ENCODE measurements at regions not wholly inside any gene's neighbourhood (a gene's known extent, or its start where the extent isn't known, plus 50 kb on each side); places are given as distances from the start of the nearest gene placed in this dataset.

DNA sequence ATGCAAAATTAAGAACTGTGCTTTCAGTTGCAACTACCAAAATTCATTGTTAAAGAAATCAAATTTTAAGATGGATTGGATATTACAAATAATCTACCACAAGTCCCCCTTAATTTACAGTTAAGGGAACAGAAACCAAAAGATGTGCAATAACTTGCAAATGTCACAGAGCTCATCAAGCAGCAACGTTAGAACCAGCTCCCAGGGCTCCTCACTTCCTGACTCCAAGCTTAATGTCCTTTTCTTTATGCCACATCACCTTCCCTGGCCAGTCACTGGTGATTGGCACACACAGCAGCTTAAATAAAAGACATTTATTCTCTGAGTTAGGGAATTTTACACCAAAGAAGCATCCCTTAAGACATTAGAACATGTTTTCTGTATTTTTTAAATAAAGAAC is 159.7 kb downstream of the RSL24D1 start:
- Histone ChIP-seq H3K79me2 (ENCODE audit: control insufficient read depth, insufficient read depth, low read length) (no peaks in the 10 kb centered on the region), H3K9me3 (ENCODE audit: control insufficient read depth, insufficient read depth, low read depth, low read length) (no peaks in the 10 kb centered on the region), H3K4me3 (replicated peaks in 1 of 4; ENCODE audit: control extremely low read depth in 1 of 4, insufficient read depth in 1 of 4, low read depth in 3 of 4, low read length in 4 of 4) (no peak overlapping the region), H3K27me3 (ENCODE audit: control insufficient read depth, insufficient read depth, low read length) (no peaks in the 10 kb centered on the region), H3K36me3 (ENCODE audit: control insufficient read depth, insufficient read depth, low read length) (no peaks in the 10 kb centered on the region), H4K20me1 (ENCODE audit: control insufficient read depth, extremely low read depth, insufficient read depth, low read length) (no peaks in the 10 kb centered on the region), H3K27ac (ENCODE audit: insufficient read depth, low read length) (no peak overlapping the region), H3K4me2 (ENCODE audit: extremely low read depth, insufficient read depth, low read length) (no peak overlapping the region), H3K9ac (ENCODE audit: insufficient read depth, low read length) (no peak overlapping the region), H2AFZ (ENCODE audit: low read length) (no peak overlapping the region), H3K4me1 (ENCODE audit: control insufficient read depth, extremely low read depth, insufficient read depth, low read length) (no peaks in the 10 kb centered on the region)
- TF ChIP-seq, protein P1, sequence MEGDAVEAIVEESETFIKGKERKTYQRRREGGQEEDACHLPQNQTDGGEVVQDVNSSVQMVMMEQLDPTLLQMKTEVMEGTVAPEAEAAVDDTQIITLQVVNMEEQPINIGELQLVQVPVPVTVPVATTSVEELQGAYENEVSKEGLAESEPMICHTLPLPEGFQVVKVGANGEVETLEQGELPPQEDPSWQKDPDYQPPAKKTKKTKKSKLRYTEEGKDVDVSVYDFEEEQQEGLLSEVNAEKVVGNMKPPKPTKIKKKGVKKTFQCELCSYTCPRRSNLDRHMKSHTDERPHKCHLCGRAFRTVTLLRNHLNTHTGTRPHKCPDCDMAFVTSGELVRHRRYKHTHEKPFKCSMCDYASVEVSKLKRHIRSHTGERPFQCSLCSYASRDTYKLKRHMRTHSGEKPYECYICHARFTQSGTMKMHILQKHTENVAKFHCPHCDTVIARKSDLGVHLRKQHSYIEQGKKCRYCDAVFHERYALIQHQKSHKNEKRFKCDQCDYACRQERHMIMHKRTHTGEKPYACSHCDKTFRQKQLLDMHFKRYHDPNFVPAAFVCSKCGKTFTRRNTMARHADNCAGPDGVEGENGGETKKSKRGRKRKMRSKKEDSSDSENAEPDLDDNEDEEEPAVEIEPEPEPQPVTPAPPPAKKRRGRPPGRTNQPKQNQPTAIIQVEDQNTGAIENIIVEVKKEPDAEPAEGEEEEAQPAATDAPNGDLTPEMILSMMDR (conservative IDR thresholded peaks at IDR 0.05 in 1 of 2, IDR thresholded peaks at IDR 0.05 in 1 of 2; ENCODE audit: low read depth in 1 of 2, low read length in 2 of 2) = no peak
- no peak for TF ChIP-seq EZH2 (IDR thresholded peaks at IDR 0.05; ENCODE audit: low read length, missing control alignments)
- no peak for DNase-seq (ENCODE audit: low read depth in 2 of 2)

DNA sequence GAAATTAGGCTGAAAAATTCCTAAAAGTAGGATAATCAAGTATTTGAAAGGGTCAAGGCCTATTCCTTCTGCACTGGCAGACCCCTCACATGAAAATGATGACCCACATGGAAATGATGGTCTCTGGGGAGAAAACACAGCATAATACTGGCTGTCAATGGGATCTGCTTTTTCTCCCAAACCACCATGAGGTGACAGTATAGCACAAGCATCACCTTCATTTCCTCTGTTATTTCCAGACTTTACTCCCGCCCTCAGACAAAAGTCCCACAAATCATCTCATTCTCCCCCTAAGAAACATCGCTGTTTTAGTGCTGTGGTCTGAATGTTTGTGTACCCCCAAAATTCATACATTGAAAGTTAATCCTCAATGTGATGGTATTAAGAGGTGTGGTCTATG is 161.0 kb downstream of the RSL24D1 start:
- no peak for TF ChIP-seq EZH2 (IDR thresholded peaks at IDR 0.05; ENCODE audit: low read length, missing control alignments)
- TF ChIP-seq, protein P1 (conservative IDR thresholded peaks at IDR 0.05 in 1 of 2, IDR thresholded peaks at IDR 0.05 in 1 of 2; ENCODE audit: low read depth in 1 of 2, low read length in 2 of 2) = no peak
- H3K27ac ChIP-seq (ENCODE audit: insufficient read depth, low read length) = no peak overlapping the region
- no peaks in the 10 kb centered on the region for H3K36me3 ChIP-seq (ENCODE audit: control insufficient read depth, insufficient read depth, low read length)
- H3K4me3 ChIP-seq (replicated peaks in 1 of 4; ENCODE audit: control extremely low read depth in 1 of 4, insufficient read depth in 1 of 4, low read depth in 3 of 4, low read length in 4 of 4) = no peak overlapping the region
- H3K27me3 ChIP-seq (ENCODE audit: control insufficient read depth, insufficient read depth, low read length) = no peaks in the 10 kb centered on the region
- no peak for DNase-seq (ENCODE audit: low read depth in 2 of 2)
- H3K9me3 ChIP-seq (ENCODE audit: control insufficient read depth, insufficient read depth, low read depth, low read length) = no peaks in the 10 kb centered on the region
- no peaks in the 10 kb centered on the region for H3K4me1 ChIP-seq (ENCODE audit: control insufficient read depth, extremely low read depth, insufficient read depth, low read length)
- no peak overlapping the region for H3K4me2 ChIP-seq (ENCODE audit: extremely low read depth, insufficient read depth, low read length)
- H2AFZ ChIP-seq (ENCODE audit: low read length) = no peak overlapping the region
- no peak overlapping the region for H3K9ac ChIP-seq (ENCODE audit: insufficient read depth, low read length)
- no peaks in the 10 kb centered on the region for H3K79me2 ChIP-seq (ENCODE audit: control insufficient read depth, insufficient read depth, low read length)
- H4K20me1 ChIP-seq (ENCODE audit: control insufficient read depth, extremely low read depth, insufficient read depth, low read length) = no peaks in the 10 kb centered on the region

DNA sequence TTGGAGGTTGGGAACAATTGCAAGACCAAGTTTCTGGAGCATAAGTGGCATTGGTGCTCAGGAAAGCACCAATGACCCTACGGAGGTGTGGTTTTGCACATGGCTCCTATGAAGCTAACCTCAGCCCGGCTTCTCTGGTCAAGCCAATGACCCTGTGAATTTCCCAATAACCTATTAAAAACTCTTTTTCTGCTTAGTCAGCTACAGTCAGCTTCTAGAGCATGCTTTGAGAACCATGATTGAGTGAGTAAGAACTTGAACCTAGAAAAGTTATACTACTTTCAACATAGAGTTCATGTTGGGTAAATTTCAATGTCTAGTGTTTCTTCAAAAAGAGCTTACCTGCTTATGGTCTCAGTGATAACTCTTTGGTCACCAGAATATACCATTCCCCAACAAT is 163.2 kb downstream of the RSL24D1 start:
- Histone ChIP-seq H3K4me2 (ENCODE audit: extremely low read depth, insufficient read depth, low read length) (no peak overlapping the region), H3K4me1 (ENCODE audit: control insufficient read depth, extremely low read depth, insufficient read depth, low read length) (no peaks in the 10 kb centered on the region), H3K4me3 (replicated peaks in 1 of 4; ENCODE audit: control extremely low read depth in 1 of 4, insufficient read depth in 1 of 4, low read depth in 3 of 4, low read length in 4 of 4) (no peak overlapping the region), H2AFZ (ENCODE audit: low read length) (no peak overlapping the region), H3K27me3 (ENCODE audit: control insufficient read depth, insufficient read depth, low read length) (no peaks in the 10 kb centered on the region), H3K27ac (ENCODE audit: insufficient read depth, low read length) (no peak overlapping the region), H3K9ac (ENCODE audit: insufficient read depth, low read length) (no peak overlapping the region), H3K9me3 (ENCODE audit: control insufficient read depth, insufficient read depth, low read depth, low read length) (no peaks in the 10 kb centered on the region), H3K36me3 (ENCODE audit: control insufficient read depth, insufficient read depth, low read length) (no peaks in the 10 kb centered on the region), H4K20me1 (ENCODE audit: control insufficient read depth, extremely low read depth, insufficient read depth, low read length) (no peaks in the 10 kb centered on the region), H3K79me2 (ENCODE audit: control insufficient read depth, insufficient read depth, low read length) (no peaks in the 10 kb centered on the region)
- no peak for TF ChIP-seq EZH2 (IDR thresholded peaks at IDR 0.05; ENCODE audit: low read length, missing control alignments)
- TF ChIP-seq, protein P1 (conservative IDR thresholded peaks at IDR 0.05 in 1 of 2, IDR thresholded peaks at IDR 0.05 in 1 of 2; ENCODE audit: low read depth in 1 of 2, low read length in 2 of 2) = no peak
- DNase-seq (ENCODE audit: low read depth in 2 of 2) = no peak

Measured in fibroblast of lung (primary cell).